Anterior cingulate cortex (tissue), 58 donors: ENCODE measurements at regions not wholly inside any gene's neighbourhood (a gene's known extent, or its start where the extent isn't known, plus 50 kb on each side); places are given as distances from the start of the nearest gene placed in this dataset.

Experiments
- DNase-seq, 58 donors: peaks; one replicate each; lab custom pipeline; 2025; lab: John Stamatoyannopoulos, UW

GRCh38 chr3:107428051-107428858 lies 51.0 kb downstream of the CCDC54 start:
- no peak for DNase-seq

GRCh38 chr3:107429320-107430181 lies 52.3 kb downstream of the CCDC54 start:
- peak; percentile 3 to 89 (median 73) for DNase-seq

GRCh38 chr3:107430214-107430995 lies 53.2 kb downstream of the CCDC54 start:
- DNase-seq: peak in 14 of 58 donors; percentile 12 to 83 (median 52)

GRCh38 chr3:107430996-107431245 lies 53.7 kb downstream of the CCDC54 start:
- DNase-seq: peak in 37 of 58 donors; percentile 13 to 82 (median 55)

GRCh38 chr3:107431246-107432012 lies 54.2 kb downstream of the CCDC54 start:
- peak in 57 of 58 donors; percentile 16 to 82 (median 62) for DNase-seq

- DNase-seq: peak in 3 of 58 donors; percentile 0 to 12 (median 9)
These were observed 54.8 kb downstream of the CCDC54 start for GRCh38 chr3:107432013-107432515.

GRCh38 chr3:107432646-107433045 lies 55.4 kb downstream of the CCDC54 start:
- DNase-seq: no peak

- no peak for DNase-seq
These were observed 58.8 kb downstream of the CCDC54 start for GRCh38 chr3:107436029-107436428.

- DNase-seq: no peak
These were observed 61.4 kb downstream of the CCDC54 start for GRCh38 chr3:107438671-107439070.

GRCh38 chr3:107441617-107442016 lies 64.4 kb downstream of the CCDC54 start:
- DNase-seq: no peak

- DNase-seq: no peak
These were observed 66.2 kb downstream of the CCDC54 start for GRCh38 chr3:107443461-107443860.

- DNase-seq: no peak
These were observed 69.5 kb downstream of the CCDC54 start for GRCh38 chr3:107446706-107447105.

- DNase-seq: no peak
These were observed 72.4 kb upstream of the BBX start for GRCh38 chr3:107450254-107450893.

GRCh38 chr3:107452436-107452835 lies 70.3 kb upstream of the BBX start:
- no peak for DNase-seq

- DNase-seq: no peak
These were observed 69.3 kb upstream of the BBX start for GRCh38 chr3:107453504-107453903.

- DNase-seq: no peak
These were observed 67.1 kb upstream of the BBX start for GRCh38 chr3:107455621-107456020.

GRCh38 chr3:107456501-107456900 lies 66.3 kb upstream of the BBX start:
- DNase-seq: no peak

- DNase-seq: peak in 1 of 58 donors; percentile 13
These were observed 63.9 kb upstream of the BBX start for GRCh38 chr3:107458871-107459270.

- no peak for DNase-seq
These were observed 61.0 kb upstream of the BBX start for GRCh38 chr3:107461721-107462120.
